ENCODE measurements at regions not wholly inside any gene's neighbourhood (a gene's known extent, or its start where the extent isn't known, plus 50 kb on each side); places are given as distances from the start of the nearest gene placed in this dataset.

DNA sequence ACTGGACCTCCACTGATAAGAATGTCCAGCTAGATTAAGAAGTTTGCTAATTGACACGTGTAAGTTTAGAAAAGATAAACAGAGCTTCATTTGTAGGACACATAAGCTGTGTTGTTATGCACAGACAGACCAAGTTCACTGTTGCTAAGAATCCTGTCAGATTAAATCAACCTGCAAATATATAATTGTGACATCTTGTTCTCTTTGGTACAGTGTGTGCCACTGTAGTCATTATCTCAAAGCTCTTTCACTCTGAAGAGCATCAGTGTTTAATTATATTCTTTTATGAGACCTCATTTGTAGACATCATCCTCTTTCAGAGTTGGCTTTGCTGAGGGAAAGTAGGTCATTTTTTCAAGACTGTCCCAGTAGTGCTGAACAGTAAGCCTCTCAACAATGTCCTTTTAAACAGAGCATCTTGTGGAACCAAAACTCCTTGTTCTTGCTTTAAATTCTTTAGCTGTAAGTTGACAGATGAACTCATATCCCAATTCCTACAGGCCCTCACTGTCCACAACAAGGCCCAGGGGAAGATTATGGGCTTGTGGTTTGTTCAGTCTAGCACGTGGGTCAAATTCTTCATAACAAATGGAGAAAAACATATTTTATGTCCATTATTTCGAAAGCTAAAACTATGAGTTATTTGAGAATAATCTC lies 252.4 kb downstream of the HDGFL1 start:
- no peaks in the 10 kb centered on the region for H3K36me3 ChIP-seq
- TF ChIP-seq, protein P1, sequence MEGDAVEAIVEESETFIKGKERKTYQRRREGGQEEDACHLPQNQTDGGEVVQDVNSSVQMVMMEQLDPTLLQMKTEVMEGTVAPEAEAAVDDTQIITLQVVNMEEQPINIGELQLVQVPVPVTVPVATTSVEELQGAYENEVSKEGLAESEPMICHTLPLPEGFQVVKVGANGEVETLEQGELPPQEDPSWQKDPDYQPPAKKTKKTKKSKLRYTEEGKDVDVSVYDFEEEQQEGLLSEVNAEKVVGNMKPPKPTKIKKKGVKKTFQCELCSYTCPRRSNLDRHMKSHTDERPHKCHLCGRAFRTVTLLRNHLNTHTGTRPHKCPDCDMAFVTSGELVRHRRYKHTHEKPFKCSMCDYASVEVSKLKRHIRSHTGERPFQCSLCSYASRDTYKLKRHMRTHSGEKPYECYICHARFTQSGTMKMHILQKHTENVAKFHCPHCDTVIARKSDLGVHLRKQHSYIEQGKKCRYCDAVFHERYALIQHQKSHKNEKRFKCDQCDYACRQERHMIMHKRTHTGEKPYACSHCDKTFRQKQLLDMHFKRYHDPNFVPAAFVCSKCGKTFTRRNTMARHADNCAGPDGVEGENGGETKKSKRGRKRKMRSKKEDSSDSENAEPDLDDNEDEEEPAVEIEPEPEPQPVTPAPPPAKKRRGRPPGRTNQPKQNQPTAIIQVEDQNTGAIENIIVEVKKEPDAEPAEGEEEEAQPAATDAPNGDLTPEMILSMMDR (IDR thresholded peaks at IDR 0.05): no peak
- TF ChIP-seq POLR2AphosphoS5 (IDR thresholded peaks at IDR 0.05) (no peak), POLR2A (IDR thresholded peaks at IDR 0.05) (no peak), EP300 (IDR thresholded peaks at IDR 0.05) (no peak)
- 67% methylated on average over 3 of the region's 3 CpGs for WGBS
- no peak overlapping the region for H3K27ac ChIP-seq
- no peaks in the 10 kb centered on the region for H3K9me3 ChIP-seq
- no peaks in the 10 kb centered on the region for H3K27me3 ChIP-seq
- H3K4me3 ChIP-seq: no peak overlapping the region
- H3K4me1 ChIP-seq: no peaks in the 10 kb centered on the region
- no peak for DNase-seq (ENCODE audit: low spot score in 2 of 2)

DNA sequence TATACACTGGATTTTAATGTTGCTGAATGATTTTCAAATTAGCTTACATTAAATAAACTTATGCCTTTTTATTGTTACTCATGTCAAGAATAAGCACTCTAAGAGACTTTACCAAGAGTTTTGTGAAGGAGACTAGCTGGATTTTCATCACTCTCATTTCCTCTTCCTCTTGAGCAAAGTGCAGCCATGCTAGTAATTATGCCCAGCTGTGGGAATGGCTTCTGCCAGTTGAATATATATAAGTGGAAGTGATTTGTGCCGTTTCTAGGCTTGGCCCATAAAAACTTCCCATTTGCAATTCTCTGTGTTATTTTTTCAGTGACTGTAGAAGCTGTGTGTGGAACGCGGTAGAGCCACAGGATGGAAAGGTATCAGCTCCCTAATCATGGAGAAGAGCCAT lies 255.8 kb downstream of the HDGFL1 start:
- no peaks in the 10 kb centered on the region for H3K36me3 ChIP-seq
- H3K9me3 ChIP-seq: no peaks in the 10 kb centered on the region
- H3K27ac ChIP-seq: no peak overlapping the region
- H3K4me3 ChIP-seq: no peak overlapping the region
- DNase-seq (ENCODE audit: low spot score in 2 of 2): no peak
- peaks cover 16% of the 10 kb centered on the region for H3K4me1 ChIP-seq
- WGBS: 83% methylated on average over 3 of the region's 3 CpGs
- TF ChIP-seq POLR2A (IDR thresholded peaks at IDR 0.05) (no peak), EP300 (IDR thresholded peaks at IDR 0.05) (no peak), POLR2AphosphoS5 (IDR thresholded peaks at IDR 0.05) (no peak)
- TF ChIP-seq, protein P1 (IDR thresholded peaks at IDR 0.05): no peak
- no peaks in the 10 kb centered on the region for H3K27me3 ChIP-seq

DNA sequence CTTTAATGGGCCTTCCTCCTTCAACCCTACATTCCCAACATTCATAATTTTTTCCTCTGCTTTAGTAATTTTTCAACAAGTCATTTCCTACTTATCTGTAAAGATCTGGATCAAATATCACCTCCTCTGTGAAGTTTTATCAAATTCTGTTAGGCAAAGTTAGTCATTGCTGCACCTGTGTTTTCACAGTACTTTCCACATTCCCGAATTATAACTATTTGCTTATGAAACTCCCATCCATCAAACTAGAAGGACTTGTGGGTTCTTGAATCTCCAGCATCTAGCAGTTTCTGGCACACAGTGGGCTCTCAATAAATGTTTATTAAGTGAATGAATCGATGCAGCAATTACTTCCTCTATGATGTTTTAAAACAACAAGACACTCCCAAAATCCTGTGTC lies 257.6 kb downstream of the HDGFL1 start:
- 49% methylated on average over 2 of the region's 2 CpGs for WGBS
- no peaks in the 10 kb centered on the region for H3K36me3 ChIP-seq
- no peak for DNase-seq (ENCODE audit: low spot score in 2 of 2)

DNA sequence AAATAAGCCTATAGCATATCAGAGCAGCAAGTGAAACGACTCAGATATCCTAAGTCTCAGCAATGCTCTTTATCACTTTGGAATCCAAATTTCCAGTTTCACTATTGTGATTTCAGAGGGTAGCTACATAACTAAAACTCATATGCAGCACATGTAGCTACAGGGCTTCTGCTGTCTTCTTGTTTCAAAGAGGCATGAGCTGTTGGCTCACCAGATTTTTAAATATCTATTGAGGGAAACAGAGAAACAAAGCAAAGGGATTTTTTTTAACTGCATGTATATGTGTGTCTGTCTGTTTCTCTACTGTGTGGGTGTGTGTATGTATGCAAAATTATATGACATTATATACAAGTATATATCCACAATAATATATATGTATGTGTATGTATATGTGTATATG lies 258.4 kb downstream of the HDGFL1 start:
- DNase-seq (ENCODE audit: low spot score in 2 of 2): no peak
- Histone ChIP-seq H3K4me1 (peaks cover 16% of the 10 kb centered on the region), H3K4me3 (no peak overlapping the region), H3K27ac (no peak overlapping the region), H3K9me3 (no peaks in the 10 kb centered on the region), H3K27me3 (no peaks in the 10 kb centered on the region), H3K36me3 (no peaks in the 10 kb centered on the region)
- TF ChIP-seq POLR2A (IDR thresholded peaks at IDR 0.05): no peak
- TF ChIP-seq EP300 (IDR thresholded peaks at IDR 0.05): no peak
- TF ChIP-seq POLR2AphosphoS5 (IDR thresholded peaks at IDR 0.05): no peak
- TF ChIP-seq, protein P1 (IDR thresholded peaks at IDR 0.05): no peak
- 36% methylated on average over 1 of the region's 1 CpG for WGBS

More for the DNA sequence above, 257.6 kb downstream of the HDGFL1 start:
- Histone ChIP-seq H3K4me1 (peaks cover 16% of the 10 kb centered on the region), H3K4me3 (no peak overlapping the region), H3K9me3 (no peaks in the 10 kb centered on the region), H3K27ac (no peak overlapping the region), H3K27me3 (no peaks in the 10 kb centered on the region)
- TF ChIP-seq EP300 (IDR thresholded peaks at IDR 0.05) (no peak), POLR2A (IDR thresholded peaks at IDR 0.05) (no peak), POLR2AphosphoS5 (IDR thresholded peaks at IDR 0.05) (no peak)
- TF ChIP-seq, protein P1 (IDR thresholded peaks at IDR 0.05): no peak

DNA sequence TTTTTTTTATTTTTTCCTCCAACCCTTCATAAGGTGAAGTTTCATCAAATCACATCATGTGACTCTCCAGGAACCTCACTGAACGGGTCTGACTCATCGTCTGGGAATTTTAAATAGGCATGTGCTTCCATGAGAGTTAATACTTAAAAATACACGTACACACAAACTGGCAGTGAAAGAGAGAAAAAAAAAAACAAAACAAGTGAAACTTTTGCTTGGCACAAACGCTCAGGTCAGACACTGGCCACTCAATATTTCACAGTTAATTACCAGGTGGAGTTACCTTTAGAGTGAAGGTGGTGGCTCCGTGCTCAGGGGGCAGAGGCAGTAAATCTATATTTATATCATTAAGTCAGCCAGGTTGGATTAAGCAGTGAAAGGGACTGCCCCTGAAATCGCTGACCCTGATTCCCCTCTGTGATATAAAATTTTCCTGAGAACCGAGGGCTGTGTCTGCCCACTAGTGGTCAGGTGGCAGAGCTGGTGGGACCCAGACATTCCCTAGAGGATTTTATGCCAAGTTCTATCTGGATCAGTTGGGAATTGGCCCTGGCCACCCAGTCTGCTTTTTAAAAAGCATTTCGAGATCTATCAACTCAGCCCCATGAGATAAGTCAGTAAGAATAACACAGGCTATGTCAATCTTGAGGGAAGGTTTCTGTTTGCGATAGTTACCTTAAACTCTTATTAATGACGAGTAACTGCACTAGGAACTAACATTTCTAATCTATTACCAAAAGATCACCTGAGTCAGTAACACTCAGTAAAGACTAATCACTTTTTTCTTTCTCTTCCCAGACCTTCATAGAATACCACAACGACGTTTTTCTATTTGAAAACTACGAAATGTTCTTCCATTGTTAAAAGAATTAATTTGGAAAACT lies 259.1 kb downstream of the HDGFL1 start:
- DNase-seq (ENCODE audit: low spot score in 2 of 2): no peak
- TF ChIP-seq POLR2A (IDR thresholded peaks at IDR 0.05) (no peak), POLR2AphosphoS5 (IDR thresholded peaks at IDR 0.05) (no peak), EP300 (IDR thresholded peaks at IDR 0.05) (no peak)
- TF ChIP-seq, protein P1 (IDR thresholded peaks at IDR 0.05): peak in 1 of 2 donors; percentile 31
- Histone ChIP-seq H3K27ac (peak overlapping the region; percentile 61), H3K4me3 (no peak overlapping the region), H3K9me3 (no peaks in the 10 kb centered on the region), H3K36me3 (no peaks in the 10 kb centered on the region), H3K4me1 (peaks cover 16% of the 10 kb centered on the region), H3K27me3 (no peaks in the 10 kb centered on the region)
- WGBS: 38% methylated on average over 13 of the region's 13 CpGs
